Transverse colon (tissue), 4 donors: ENCODE measurements at regions not wholly inside any gene's neighbourhood (a gene's known extent, or its start where the extent isn't known, plus 50 kb on each side); places are given as distances from the start of the nearest gene placed in this dataset.

Source experiments
- EP300 ChIP-seq: sonication (generic); formaldehyde crosslinking; IDR thresholded peaks from one replicate; pipeline ENCODE4 v1.6.1; 2017; ENCODE audit warnings: antibody characterized with exemption, low read depth
- POLR2A ChIP-seq: fragments of 450-650 bp; IDR thresholded peaks from one replicate; pipeline ENCODE4 v1.6.1; 2016; ENCODE audit warnings: antibody characterized with exemption, mild to moderate bottlenecking, moderate library complexity
- POLR2AphosphoS5 ChIP-seq, 3 donors: sonication (generic); formaldehyde crosslinking; IDR thresholded peaks; one replicate each; pipeline ENCODE4 v1.6.1; 2016; ENCODE audit warnings: antibody characterized with exemption in 3 of 3
- TF ChIP-seq, protein P1 (sequence below), 5 experiments: fragments of 200-600 bp in 3 of 5; fragments of 450-650 bp in 2 of 5; sonication (generic) in 3 of 5; IDR thresholded peaks; 1 replicate in 2 of 5; 2 replicates in 3 of 5; pipeline ENCODE4 v1.5.1; 2016 to 2017; ENCODE audit warnings: antibody characterized with exemption in 5 of 5, inconsistent platforms in 3 of 5, mild to moderate bottlenecking in 2 of 5, moderate library complexity in 1 of 5

GRCh38 chr5:3853362-3853761 is 257.7 kb downstream of the IRX1 start:
- TF ChIP-seq, protein P1, sequence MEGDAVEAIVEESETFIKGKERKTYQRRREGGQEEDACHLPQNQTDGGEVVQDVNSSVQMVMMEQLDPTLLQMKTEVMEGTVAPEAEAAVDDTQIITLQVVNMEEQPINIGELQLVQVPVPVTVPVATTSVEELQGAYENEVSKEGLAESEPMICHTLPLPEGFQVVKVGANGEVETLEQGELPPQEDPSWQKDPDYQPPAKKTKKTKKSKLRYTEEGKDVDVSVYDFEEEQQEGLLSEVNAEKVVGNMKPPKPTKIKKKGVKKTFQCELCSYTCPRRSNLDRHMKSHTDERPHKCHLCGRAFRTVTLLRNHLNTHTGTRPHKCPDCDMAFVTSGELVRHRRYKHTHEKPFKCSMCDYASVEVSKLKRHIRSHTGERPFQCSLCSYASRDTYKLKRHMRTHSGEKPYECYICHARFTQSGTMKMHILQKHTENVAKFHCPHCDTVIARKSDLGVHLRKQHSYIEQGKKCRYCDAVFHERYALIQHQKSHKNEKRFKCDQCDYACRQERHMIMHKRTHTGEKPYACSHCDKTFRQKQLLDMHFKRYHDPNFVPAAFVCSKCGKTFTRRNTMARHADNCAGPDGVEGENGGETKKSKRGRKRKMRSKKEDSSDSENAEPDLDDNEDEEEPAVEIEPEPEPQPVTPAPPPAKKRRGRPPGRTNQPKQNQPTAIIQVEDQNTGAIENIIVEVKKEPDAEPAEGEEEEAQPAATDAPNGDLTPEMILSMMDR (IDR thresholded peaks at IDR 0.05), result no peak
- TF ChIP-seq POLR2A (no peak), POLR2AphosphoS5 (IDR thresholded peaks at IDR 0.05) (no peak), EP300 (no peak)
